HL-60 (cell line): ENCODE measurements at regions not wholly inside any gene's neighbourhood (a gene's known extent, or its start where the extent isn't known, plus 50 kb on each side); places are given as distances from the start of the nearest gene placed in this dataset.

Source experiments
- CTCF ChIP-seq: IDR thresholded peaks from one replicate; pipeline ENCODE4 v1.5.1; 2011; ENCODE audit warnings: low read length, control low read depth, inconsistent platforms; ENCODE audit not compliant: insufficient read depth
- GABPA ChIP-seq: IDR thresholded peaks from 2 replicates; pipeline ENCODE4 v1.6.1; 2012; ENCODE audit warnings: low read depth
- POLR2AphosphoS5 ChIP-seq: IDR thresholded peaks from 2 replicates; pipeline ENCODE4 v1.6.1; 2012; ENCODE audit warnings: low read depth
- REST ChIP-seq: IDR thresholded peaks from 2 replicates; pipeline ENCODE4 v1.6.1; 2012; ENCODE audit warnings: low read depth; ENCODE audit not compliant: insufficient replicate concordance
- SPI1 ChIP-seq: IDR thresholded peaks from 2 replicates; pipeline ENCODE4 v1.6.1; 2012; ENCODE audit warnings: low read depth, mild to moderate bottlenecking, borderline replicate concordance

GRCh38 chr4:188735082-188735481 lies 595.8 kb downstream of the TRIML1 start:
- TF ChIP-seq REST (no peak), CTCF (no peak), POLR2AphosphoS5 (no peak), GABPA (no peak), SPI1 (no peak)
